Mesenchymal stem cell (in vitro differentiated cells and primary cell): ENCODE measurements at regions not wholly inside any gene's neighbourhood (a gene's known extent, or its start where the extent isn't known, plus 50 kb on each side); places are given as distances from the start of the nearest gene placed in this dataset. TPM values are rescaled to one million over a fixed set of nuclear protein-coding genes. Genes with fewer than 3 reads are reported as not detected.

ENCODE experiments used
- DNase-seq: peaks from one replicate; pipeline ENCODE4 v3.0.0-alpha.2; 2013
- H2AFZ ChIP-seq: one replicate; pipeline ENCODE4 v1.6.1; 2013; ENCODE audit warnings: low read depth, mild to moderate bottlenecking, control low read depth, inconsistent platforms, low read length, moderate library complexity
- H2AK5ac ChIP-seq: 2 replicates; pipeline ENCODE4 v1.6.1; 2013; ENCODE audit warnings: low read length, moderate library complexity, mild to moderate bottlenecking, inconsistent platforms; ENCODE audit not compliant: severe bottlenecking
- H2BK120ac ChIP-seq: one replicate; pipeline ENCODE4 v1.6.1; 2013; ENCODE audit warnings: low read depth, mild to moderate bottlenecking, inconsistent platforms, low read length, moderate library complexity
- H2BK12ac ChIP-seq, 2 experiments: one replicate each; pipeline ENCODE4 v1.6.1; 2013; ENCODE audit warnings: inconsistent platforms in 2 of 2, low read length in 2 of 2, mild to moderate bottlenecking in 2 of 2, moderate library complexity in 2 of 2, control low read depth in 1 of 2
- H2BK15ac ChIP-seq: one replicate; pipeline ENCODE4 v1.6.1; 2013; ENCODE audit warnings: mild to moderate bottlenecking, low read depth, inconsistent platforms; ENCODE audit not compliant: poor library complexity, severe bottlenecking
- H2BK5ac ChIP-seq: 2 replicates; pipeline ENCODE4 v1.6.1; 2013; ENCODE audit warnings: low read depth, mild to moderate bottlenecking, low read length, control low read depth, inconsistent platforms; ENCODE audit not compliant: poor library complexity, severe bottlenecking
- H3K14ac ChIP-seq, 2 experiments: one replicate each; pipeline ENCODE4 v1.6.1; 2013; ENCODE audit warnings: inconsistent platforms in 2 of 2, low read length in 2 of 2, control low read depth in 1 of 2, mild to moderate bottlenecking in 1 of 2, moderate library complexity in 1 of 2
- H3K18ac ChIP-seq, 2 experiments: one replicate each; pipeline ENCODE4 v1.6.1; 2013; ENCODE audit warnings: inconsistent platforms in 2 of 2, low read length in 2 of 2, control low read depth in 1 of 2, low read depth in 1 of 2, mild to moderate bottlenecking in 1 of 2
- H3K23ac ChIP-seq, 2 experiments: one replicate each; pipeline ENCODE4 v1.6.1; 2013; ENCODE audit warnings: inconsistent platforms in 2 of 2, low read length in 2 of 2, mild to moderate bottlenecking in 2 of 2, moderate library complexity in 2 of 2, control low read depth in 1 of 2
- H3K27ac ChIP-seq: 2 replicates; pipeline ENCODE4 v1.5.1; 2013; ENCODE audit warnings: mild to moderate bottlenecking, moderate library complexity, low read length, control low read depth, inconsistent platforms; ENCODE audit not compliant: poor library complexity, severe bottlenecking
- H3K27me3 ChIP-seq, 2 experiments: 2 replicates each; pipeline versions ENCODE4 v1.6.1 to v1.7.0; 2013; ENCODE audit warnings: low read length in 2 of 2, mild to moderate bottlenecking in 2 of 2, moderate library complexity in 2 of 2, control low read depth in 1 of 2, inconsistent platforms in 1 of 2; ENCODE audit not compliant: control insufficient read depth in 1 of 2, insufficient read depth in 1 of 2
- H3K36me3 ChIP-seq, 2 experiments: 2 replicates each; pipeline versions ENCODE4 v1.6.1 to v1.7.0; 2013; ENCODE audit warnings: low read length in 2 of 2, control low read depth in 1 of 2, inconsistent platforms in 1 of 2, low read depth in 1 of 2, mild to moderate bottlenecking in 1 of 2; ENCODE audit not compliant: insufficient read depth in 2 of 2, control insufficient read depth in 1 of 2
- H3K4ac ChIP-seq, 2 experiments: one replicate each; pipeline ENCODE4 v1.6.1; 2013; ENCODE audit warnings: inconsistent platforms in 2 of 2, low read length in 2 of 2, mild to moderate bottlenecking in 2 of 2, moderate library complexity in 2 of 2, control low read depth in 1 of 2, low read depth in 1 of 2
- H3K4me1 ChIP-seq: 2 replicates; pipeline ENCODE4 v1.6.1; 2013; ENCODE audit warnings: low read depth, low read length, control low read depth; ENCODE audit not compliant: control insufficient read depth, insufficient read depth
- H3K4me2 ChIP-seq: 2 replicates; pipeline ENCODE4 v1.6.1; 2013; ENCODE audit warnings: low read length, mild to moderate bottlenecking, inconsistent platforms; ENCODE audit not compliant: poor library complexity, severe bottlenecking
- H3K4me3 ChIP-seq, 2 experiments: 2 replicates each; pipeline versions ENCODE4 v1.5.1 to v1.7.0; 2013; ENCODE audit warnings: low read length in 2 of 2, mild to moderate bottlenecking in 2 of 2, control low read depth in 1 of 2, low read depth in 1 of 2; ENCODE audit not compliant: insufficient read depth in 1 of 2
- H3K79me1 ChIP-seq: replicated peaks from 2 replicates; pipeline ENCODE4 v1.6.1; 2013; ENCODE audit warnings: mild to moderate bottlenecking, control low read depth, low read length, inconsistent platforms; ENCODE audit not compliant: poor library complexity, severe bottlenecking
- H3K9ac ChIP-seq: 2 replicates; pipeline ENCODE4 v1.7.0; 2013; ENCODE audit warnings: mild to moderate bottlenecking, low read length, moderate library complexity
- H3K9me3 ChIP-seq: 2 replicates; pipeline ENCODE4 v1.7.0; 2013; ENCODE audit warnings: mild to moderate bottlenecking, low read length; ENCODE audit not compliant: control insufficient read depth
- H4K8ac ChIP-seq: one replicate; pipeline ENCODE4 v1.6.1; 2013; ENCODE audit warnings: inconsistent platforms, mild to moderate bottlenecking, low read length, moderate library complexity
- H4K91ac ChIP-seq: one replicate; pipeline ENCODE4 v1.6.1; 2013; ENCODE audit warnings: mild to moderate bottlenecking, low read length, inconsistent platforms
- WGBS: methylation state at CpG from one replicate; pipeline ENCODE4 v1.1.7; 2013; ENCODE audit warnings: mixed read lengths; 5-methylcytosine and 5-hydroxymethylcytosine counted together
- small RNA-seq: library from polyadenylated mRNA; stranded (forward); fragments of <200 nt; extraction: miRNeasy Mini kit (QIAGEN cat#:217004); gene quantifications from one replicate; pipeline ENCODE3, GENCODE V24; 2013; ENCODE audit warnings: low read depth

- Histone ChIP-seq H4K91ac (no peak overlapping the region), H3K27me3 (no peaks in the 10 kb centered on the region), H2AFZ (no peak overlapping the region), H2BK5ac (no peak overlapping the region), H2BK12ac (no peak overlapping the region), H3K36me3 (no peaks in the 10 kb centered on the region), H2BK15ac (no peak overlapping the region), H3K4ac (no peak overlapping the region), H3K14ac (no peak overlapping the region), H2BK120ac (no peak overlapping the region), H3K9me3 (no peaks in the 10 kb centered on the region), H3K4me1 (no peaks in the 10 kb centered on the region), H4K8ac (no peak overlapping the region), H3K23ac (no peak overlapping the region), H3K4me3 (no peak overlapping the region), H3K79me1 (no peaks in the 10 kb centered on the region), H2AK5ac (no peak overlapping the region), H3K9ac (no peak overlapping the region), H3K18ac (peak overlapping the region; percentile 16 to 73), H3K4me2 (no peak overlapping the region), H3K27ac (no peak overlapping the region)
- no peak for DNase-seq
These were observed 53.0 kb upstream of the MLIP start for GRCh38 chr6:54058236-54058635.

GRCh38 chr6:54059683-54060082 lies 51.6 kb upstream of the MLIP start:
- H3K4ac ChIP-seq: no peak overlapping the region
- no CpG with 5 or more reads among the region's 2 CpGs for WGBS

GRCh38 chr6:54060286-54060685 lies 51.0 kb upstream of the MLIP start:
- no peak overlapping the region for H2BK5ac ChIP-seq
- H3K23ac ChIP-seq: no peak overlapping the region
- H3K4ac ChIP-seq: no peak overlapping the region
- no peak overlapping the region for H3K27ac ChIP-seq
- H3K36me3 ChIP-seq: no peaks in the 10 kb centered on the region
- H3K18ac ChIP-seq: no peak overlapping the region
- no peak overlapping the region for H2BK120ac ChIP-seq
- H3K9me3 ChIP-seq: no peaks in the 10 kb centered on the region
- H4K8ac ChIP-seq: no peak overlapping the region
- no peaks in the 10 kb centered on the region for H3K79me1 ChIP-seq
- DNase-seq: peak; percentile 60
- H4K91ac ChIP-seq: no peak overlapping the region
- no peak overlapping the region for H3K4me2 ChIP-seq
- H3K9ac ChIP-seq: no peak overlapping the region
- no peak overlapping the region for H2AFZ ChIP-seq
- no peak overlapping the region for H2BK12ac ChIP-seq
- H2BK15ac ChIP-seq: no peak overlapping the region
- peak overlapping the region in 1 of 2 experiments; percentile 20 for H3K4me3 ChIP-seq
- no peaks in the 10 kb centered on the region for H3K4me1 ChIP-seq
- no peak overlapping the region for H3K14ac ChIP-seq
- no peak overlapping the region for H2AK5ac ChIP-seq
- no peaks in the 10 kb centered on the region for H3K27me3 ChIP-seq
- no CpG with 5 or more reads among the region's 2 CpGs for WGBS

More at GRCh38 chr6:54059683-54060082, 51.6 kb upstream of the MLIP start:
- Histone ChIP-seq H3K4me2 (no peak overlapping the region), H4K91ac (no peak overlapping the region), H3K27me3 (no peaks in the 10 kb centered on the region), H2BK5ac (no peak overlapping the region), H4K8ac (no peak overlapping the region), H3K14ac (no peak overlapping the region), H2AK5ac (no peak overlapping the region), H2BK120ac (no peak overlapping the region), H2BK15ac (no peak overlapping the region), H2BK12ac (no peak overlapping the region), H3K9me3 (no peaks in the 10 kb centered on the region), H3K36me3 (no peaks in the 10 kb centered on the region), H3K23ac (no peak overlapping the region), H2AFZ (no peak overlapping the region), H3K9ac (peak overlapping the region; percentile 55), H3K4me3 (peak overlapping the region in 1 of 2 experiments; percentile 20), H3K4me1 (no peaks in the 10 kb centered on the region), H3K79me1 (no peaks in the 10 kb centered on the region), H3K27ac (no peak overlapping the region), H3K18ac (no peak overlapping the region)
- DNase-seq: no peak

Small RNA genes lying in the stretch of these regions (small RNA-seq; reads per million reads assigned to genes)
- not detected for gene ERHP2
